ENCODE measurements at regions not wholly inside any gene's neighbourhood (a gene's known extent, or its start where the extent isn't known, plus 50 kb on each side); places are given as distances from the start of the nearest gene placed in this dataset.

DNA sequence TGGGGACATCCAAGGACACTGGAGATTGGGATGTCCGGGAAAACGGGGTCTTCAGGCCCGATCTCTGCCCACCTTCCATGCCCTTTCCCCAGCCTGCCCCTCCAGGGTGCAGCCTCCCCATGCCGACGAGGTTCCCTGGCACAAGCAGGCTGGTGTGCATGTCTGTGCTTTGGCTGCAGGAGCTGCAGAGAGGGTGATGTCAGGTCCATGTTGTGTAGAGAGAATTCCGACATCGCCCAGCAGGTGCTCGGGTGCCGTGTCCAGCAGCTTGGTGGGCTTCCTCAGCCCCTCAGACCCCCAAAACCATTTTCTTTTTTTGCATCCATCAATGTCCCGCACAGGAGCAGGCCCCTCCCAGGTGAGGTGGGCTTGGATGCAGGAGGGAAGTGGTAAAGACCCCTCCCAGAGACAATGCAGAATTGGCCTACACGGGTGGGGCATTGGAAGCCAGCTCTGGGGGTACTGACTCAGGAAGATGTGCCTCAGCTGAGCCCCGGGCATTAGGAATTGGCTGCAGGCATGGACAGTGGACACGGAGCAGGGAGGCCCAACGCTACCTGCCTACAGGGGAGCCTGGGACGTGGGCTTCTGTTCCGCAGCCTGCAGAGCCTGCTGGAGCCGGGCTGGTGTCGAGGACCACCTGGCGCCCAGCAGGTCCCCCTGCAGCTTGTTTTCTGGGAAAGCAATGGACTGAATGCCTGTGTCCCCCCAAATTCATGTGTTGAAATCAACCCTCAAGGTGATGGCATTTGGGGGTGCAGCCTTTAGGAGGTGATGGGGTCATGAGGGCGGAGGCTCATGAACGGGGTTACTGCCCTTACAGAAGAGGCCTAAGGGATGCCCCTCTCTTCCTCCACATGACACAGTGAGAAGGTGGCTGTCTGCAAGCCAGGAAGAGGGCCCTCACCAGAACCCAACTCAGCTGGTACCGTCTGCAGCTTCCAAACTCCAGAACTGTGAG lies 97.5 kb downstream of the METRNL start:
- no peak overlapping the region for H2AFZ ChIP-seq (ENCODE audit: low read depth, low read length)
- Mint-ChIP-seq H3K27me3 (ENCODE audit: low read depth, unreplicated experiment) (peaks cover 40% of the 10 kb centered on the region), H3K4me3 (ENCODE audit: unreplicated experiment) (no peak overlapping the region), H3K36me3 (ENCODE audit: low read depth, unreplicated experiment) (no peaks in the 10 kb centered on the region), H3K4me1 (ENCODE audit: low read depth, unreplicated experiment) (no peaks in the 10 kb centered on the region), H3K27ac (ENCODE audit: unreplicated experiment) (no peak overlapping the region), H3K9me3 (ENCODE audit: unreplicated experiment) (no peaks in the 10 kb centered on the region)
- H3K79me2 ChIP-seq (ENCODE audit: insufficient read depth, low read length) = no peaks in the 10 kb centered on the region
- FAIRE-seq = no peak
- DNase-seq (ENCODE audit: low read depth) = no peak
- no peaks in the 10 kb centered on the region for H3K4me1 ChIP-seq (ENCODE audit: insufficient read depth, low read length)
- H3K4me2 ChIP-seq (ENCODE audit: low read length) = no peak overlapping the region
- no peaks in the 10 kb centered on the region for H3K36me3 ChIP-seq (ENCODE audit: insufficient read depth, low read length)
- no peak overlapping the region for H3K9ac ChIP-seq (ENCODE audit: low read length)
- no peak for TF ChIP-seq EZH2 (IDR thresholded peaks at IDR 0.05; ENCODE audit: insufficient read depth, low read length)
- TF ChIP-seq, protein P1, sequence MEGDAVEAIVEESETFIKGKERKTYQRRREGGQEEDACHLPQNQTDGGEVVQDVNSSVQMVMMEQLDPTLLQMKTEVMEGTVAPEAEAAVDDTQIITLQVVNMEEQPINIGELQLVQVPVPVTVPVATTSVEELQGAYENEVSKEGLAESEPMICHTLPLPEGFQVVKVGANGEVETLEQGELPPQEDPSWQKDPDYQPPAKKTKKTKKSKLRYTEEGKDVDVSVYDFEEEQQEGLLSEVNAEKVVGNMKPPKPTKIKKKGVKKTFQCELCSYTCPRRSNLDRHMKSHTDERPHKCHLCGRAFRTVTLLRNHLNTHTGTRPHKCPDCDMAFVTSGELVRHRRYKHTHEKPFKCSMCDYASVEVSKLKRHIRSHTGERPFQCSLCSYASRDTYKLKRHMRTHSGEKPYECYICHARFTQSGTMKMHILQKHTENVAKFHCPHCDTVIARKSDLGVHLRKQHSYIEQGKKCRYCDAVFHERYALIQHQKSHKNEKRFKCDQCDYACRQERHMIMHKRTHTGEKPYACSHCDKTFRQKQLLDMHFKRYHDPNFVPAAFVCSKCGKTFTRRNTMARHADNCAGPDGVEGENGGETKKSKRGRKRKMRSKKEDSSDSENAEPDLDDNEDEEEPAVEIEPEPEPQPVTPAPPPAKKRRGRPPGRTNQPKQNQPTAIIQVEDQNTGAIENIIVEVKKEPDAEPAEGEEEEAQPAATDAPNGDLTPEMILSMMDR (IDR thresholded peaks at IDR 0.05; ENCODE audit: insufficient read depth, low read depth, low read length) = no peak
- no peak overlapping the region for H3K4me3 ChIP-seq (ENCODE audit: insufficient read depth, low read depth, low read length)
- no peaks in the 10 kb centered on the region for H3K9me3 ChIP-seq (ENCODE audit: insufficient read depth, low read depth, low read length)
- no peaks in the 10 kb centered on the region for H3K27me3 ChIP-seq (ENCODE audit: insufficient read depth, low read length)
- H3K27ac ChIP-seq (ENCODE audit: low read depth, low read length) = no peak overlapping the region
- no peaks in the 10 kb centered on the region for H4K20me1 ChIP-seq (ENCODE audit: insufficient read depth, low read length)

- Mint-ChIP-seq H3K4me1 (ENCODE audit: low read depth, unreplicated experiment) (no peaks in the 10 kb centered on the region), H3K27ac (ENCODE audit: unreplicated experiment) (peak overlapping the region; percentile 34), H3K4me3 (ENCODE audit: unreplicated experiment) (no peak overlapping the region), H3K27me3 (ENCODE audit: low read depth, unreplicated experiment) (peaks cover 40% of the 10 kb centered on the region), H3K9me3 (ENCODE audit: unreplicated experiment) (no peaks in the 10 kb centered on the region), H3K36me3 (ENCODE audit: low read depth, unreplicated experiment) (no peaks in the 10 kb centered on the region)
- Histone ChIP-seq H3K79me2 (ENCODE audit: insufficient read depth, low read length) (no peaks in the 10 kb centered on the region), H3K4me3 (ENCODE audit: insufficient read depth, low read depth, low read length) (no peak overlapping the region), H3K9ac (ENCODE audit: low read length) (no peak overlapping the region), H3K36me3 (ENCODE audit: insufficient read depth, low read length) (no peaks in the 10 kb centered on the region), H2AFZ (ENCODE audit: low read depth, low read length) (no peak overlapping the region), H4K20me1 (ENCODE audit: insufficient read depth, low read length) (no peaks in the 10 kb centered on the region), H3K27me3 (ENCODE audit: insufficient read depth, low read length) (no peaks in the 10 kb centered on the region), H3K9me3 (ENCODE audit: insufficient read depth, low read depth, low read length) (no peaks in the 10 kb centered on the region), H3K4me1 (ENCODE audit: insufficient read depth, low read length) (no peaks in the 10 kb centered on the region), H3K27ac (ENCODE audit: low read depth, low read length) (no peak overlapping the region), H3K4me2 (ENCODE audit: low read length) (no peak overlapping the region)
- FAIRE-seq (no peak), DNase-seq (ENCODE audit: low read depth) (no peak)
- TF ChIP-seq, protein P1 (IDR thresholded peaks at IDR 0.05; ENCODE audit: insufficient read depth, low read depth, low read length) = no peak
- TF ChIP-seq EZH2 (IDR thresholded peaks at IDR 0.05; ENCODE audit: insufficient read depth, low read length) = no peak
Measured at GRCh38 chr17:83177611-83178532, 98.5 kb downstream of the METRNL start.

All from astrocyte (in vitro differentiated cells and primary cell).